Activated T-cell treated with anti-CD3 and anti-CD28 coated beads, Interleukin-2, amount 50 U/mL, for 1 hour (primary cell): ENCODE measurements at regions not wholly inside any gene's neighbourhood (a gene's known extent, or its start where the extent isn't known, plus 50 kb on each side); places are given as distances from the start of the nearest gene placed in this dataset.

Experiments used
- DNase-seq: peaks from one replicate; pipeline ENCODE4 v3.0.0-alpha.2; 2020

DNA sequence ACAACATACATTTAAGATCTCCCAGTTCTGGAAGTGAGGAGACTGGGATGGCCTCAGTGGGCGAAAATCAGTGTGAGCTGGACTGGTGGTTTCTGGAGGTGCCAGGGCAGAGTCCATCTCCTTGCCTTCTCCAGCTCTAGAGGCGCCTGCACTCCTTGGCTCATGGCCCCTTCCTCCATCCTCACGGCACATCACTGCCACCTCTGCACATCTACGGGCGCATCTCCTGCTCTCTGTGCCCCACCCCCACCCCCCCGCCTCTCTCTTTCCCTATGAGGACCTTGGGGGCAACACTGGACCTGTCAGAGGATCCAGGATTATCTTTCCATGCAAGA lies 62.8 kb upstream of the DIO3 start:
- DNase-seq, result no peak

DNA sequence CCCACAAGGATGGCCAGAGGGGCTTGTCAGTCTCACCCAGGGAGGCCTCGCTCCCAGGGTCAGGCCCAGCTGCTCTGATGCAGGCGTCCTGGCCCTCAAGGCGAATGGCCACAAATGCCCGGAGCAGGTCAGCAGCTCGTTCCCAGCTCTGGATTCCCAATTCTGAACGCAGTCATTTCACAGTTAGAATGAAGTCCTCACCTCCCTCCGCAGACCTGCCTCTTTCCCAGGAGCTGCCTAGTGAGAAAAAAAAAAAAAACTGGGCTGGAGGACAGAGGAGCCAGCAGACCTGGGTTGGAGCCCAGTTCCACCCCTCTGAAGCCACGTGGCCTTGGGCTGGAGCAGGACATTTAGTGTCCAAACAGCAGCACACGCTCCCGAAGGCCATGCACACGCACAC lies 62.2 kb upstream of the DIO3 start:
- no peak for DNase-seq

DNA sequence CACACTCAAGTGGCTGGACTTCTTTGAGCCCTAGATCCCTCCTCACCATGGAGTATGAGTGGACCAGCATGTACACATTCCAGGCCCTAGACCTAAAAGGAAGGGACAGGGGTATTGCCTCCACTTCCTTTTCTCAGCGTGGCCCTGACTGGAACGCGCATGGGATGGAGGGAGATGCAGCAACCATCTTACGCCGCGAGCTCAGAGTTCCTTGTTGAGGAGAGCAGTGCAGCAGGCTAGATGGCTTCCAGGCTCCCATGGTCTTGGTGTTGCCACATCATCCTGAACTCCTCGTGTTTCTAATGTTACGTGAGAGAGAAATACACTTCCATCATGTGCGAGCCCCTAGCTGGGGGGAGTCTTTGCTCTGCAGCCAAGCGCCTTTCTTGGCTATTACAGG lies 61.8 kb upstream of the DIO3 start:
- DNase-seq, result peak; percentile 3

DNA sequence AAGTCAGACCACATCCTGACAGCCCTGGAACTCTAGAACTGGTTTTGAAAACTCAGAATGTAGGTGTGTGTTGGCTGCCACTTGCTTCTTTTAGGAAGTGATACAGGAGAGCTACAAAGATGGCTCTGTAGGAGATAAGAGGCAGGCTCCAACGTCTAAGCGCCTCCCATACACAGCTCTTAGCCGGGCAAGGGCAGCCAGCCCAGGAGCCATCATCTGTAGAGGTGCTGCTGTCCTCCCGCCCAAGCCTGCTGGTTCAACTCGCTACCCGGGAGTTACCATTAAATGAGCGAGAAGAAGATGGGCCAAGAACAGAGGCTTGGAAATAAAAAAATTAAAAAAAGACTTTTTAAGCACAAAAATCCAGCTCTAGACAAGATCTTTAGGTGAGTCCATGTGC lies 61.2 kb upstream of the DIO3 start:
- no peak for DNase-seq

DNA sequence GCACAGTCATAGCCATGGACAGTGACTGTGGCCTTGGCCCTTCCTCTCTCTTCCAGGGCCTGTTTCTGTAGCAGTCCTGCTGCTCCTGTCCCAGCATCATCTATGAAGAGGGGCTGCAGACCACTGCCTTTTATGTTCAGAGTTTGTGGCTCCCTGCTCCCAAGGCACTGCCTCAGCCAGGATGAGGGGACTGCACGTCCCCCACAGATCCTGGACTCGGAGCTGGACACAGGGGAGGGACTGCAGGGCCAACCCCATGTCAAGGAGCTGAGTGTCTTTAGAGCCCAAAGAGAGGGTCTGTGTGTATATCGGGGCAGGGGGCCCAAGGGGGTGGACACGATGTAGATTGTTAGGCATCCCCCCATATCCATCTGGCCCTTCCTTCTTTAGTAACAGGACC lies 60.6 kb upstream of the DIO3 start:
- DNase-seq, result no peak

DNA sequence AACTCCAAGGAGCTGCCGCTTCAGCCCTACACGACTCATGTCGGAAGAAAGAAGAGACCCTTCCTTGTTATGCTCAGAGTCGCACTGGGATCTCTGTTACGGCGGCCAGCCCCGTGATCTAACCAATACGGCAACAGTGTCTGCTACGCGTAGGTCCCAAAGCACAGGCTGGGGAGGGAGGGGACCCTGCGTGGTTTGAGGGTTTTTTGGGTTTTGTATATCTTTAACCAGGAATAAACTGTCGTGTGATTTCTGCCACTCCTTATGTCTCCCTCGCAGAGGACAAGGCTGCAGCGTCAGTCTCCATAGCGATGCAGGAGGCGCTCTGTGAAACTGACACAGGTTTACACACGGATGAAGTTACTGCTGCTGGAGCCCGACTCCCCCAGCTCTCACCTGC lies 60.0 kb upstream of the DIO3 start:
- peak; percentile 4 for DNase-seq

DNA sequence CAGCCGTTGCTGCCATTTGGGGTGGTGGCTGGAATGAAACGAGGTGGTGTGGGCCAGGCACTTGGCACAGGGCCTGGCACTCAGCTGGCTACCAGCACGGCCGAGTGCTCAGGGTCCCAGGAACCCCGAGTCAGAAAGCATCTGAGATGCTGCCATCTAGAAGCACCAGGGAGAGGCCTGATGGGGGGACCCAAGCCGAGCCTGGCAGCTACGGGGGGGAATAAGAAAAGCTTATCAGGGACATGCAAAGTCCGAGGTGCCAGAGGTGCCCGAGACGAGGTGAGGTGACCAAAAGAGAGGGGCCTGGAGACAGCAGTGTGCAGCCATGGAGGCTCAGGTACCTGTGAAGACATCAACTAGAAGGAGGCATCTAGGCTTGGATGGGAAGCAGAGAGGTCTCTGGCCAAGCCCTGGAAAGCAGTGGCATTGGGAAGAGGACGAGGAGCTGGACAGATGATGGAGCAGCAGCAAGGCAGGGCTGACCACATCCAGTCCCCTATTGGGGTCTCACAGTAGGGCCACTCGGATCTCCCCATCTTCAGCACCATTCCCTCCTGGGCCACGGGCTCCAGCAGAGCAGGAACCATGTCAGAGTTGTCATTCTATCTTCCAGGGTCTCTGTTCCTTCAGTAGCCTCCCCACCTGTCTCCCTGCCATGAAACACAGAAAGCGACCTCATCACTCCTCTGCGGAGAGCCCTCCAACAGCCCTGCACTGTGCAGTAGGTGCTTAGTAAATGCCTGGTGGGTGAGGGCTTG lies 59.3 kb upstream of the DIO3 start:
- peak; percentile 6 for DNase-seq

DNA sequence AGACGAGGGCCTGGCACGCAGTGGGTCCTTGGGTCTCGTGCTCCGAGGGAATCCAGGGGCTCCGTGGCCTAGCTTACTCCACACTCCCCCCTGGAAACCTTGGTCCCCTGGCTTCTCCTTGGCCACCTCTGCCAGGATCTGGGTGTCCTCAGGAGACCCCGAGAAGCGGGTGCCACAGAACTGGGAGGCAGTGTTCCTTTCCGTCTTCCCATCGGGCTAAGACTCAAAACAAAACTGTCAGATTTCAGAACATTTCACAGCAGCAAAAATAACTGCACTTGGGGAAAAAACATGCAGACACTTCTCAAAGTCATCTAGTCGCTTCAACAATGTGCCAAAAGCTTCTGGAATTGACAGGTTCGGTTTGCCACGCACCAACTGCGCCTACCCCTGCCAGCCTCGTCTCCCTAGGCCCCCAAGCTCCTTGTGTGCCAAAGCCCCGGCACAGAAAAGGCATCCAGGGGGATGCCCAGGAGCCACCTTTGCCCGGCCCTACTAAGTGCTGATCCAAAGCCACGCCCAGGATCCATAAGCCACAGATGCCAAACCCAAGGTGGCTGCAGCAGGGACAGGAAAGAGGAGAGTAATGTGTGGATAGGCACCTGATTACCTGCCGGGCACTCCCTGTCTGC lies 58.4 kb upstream of the DIO3 start:
- DNase-seq, result peak; percentile 4

DNA sequence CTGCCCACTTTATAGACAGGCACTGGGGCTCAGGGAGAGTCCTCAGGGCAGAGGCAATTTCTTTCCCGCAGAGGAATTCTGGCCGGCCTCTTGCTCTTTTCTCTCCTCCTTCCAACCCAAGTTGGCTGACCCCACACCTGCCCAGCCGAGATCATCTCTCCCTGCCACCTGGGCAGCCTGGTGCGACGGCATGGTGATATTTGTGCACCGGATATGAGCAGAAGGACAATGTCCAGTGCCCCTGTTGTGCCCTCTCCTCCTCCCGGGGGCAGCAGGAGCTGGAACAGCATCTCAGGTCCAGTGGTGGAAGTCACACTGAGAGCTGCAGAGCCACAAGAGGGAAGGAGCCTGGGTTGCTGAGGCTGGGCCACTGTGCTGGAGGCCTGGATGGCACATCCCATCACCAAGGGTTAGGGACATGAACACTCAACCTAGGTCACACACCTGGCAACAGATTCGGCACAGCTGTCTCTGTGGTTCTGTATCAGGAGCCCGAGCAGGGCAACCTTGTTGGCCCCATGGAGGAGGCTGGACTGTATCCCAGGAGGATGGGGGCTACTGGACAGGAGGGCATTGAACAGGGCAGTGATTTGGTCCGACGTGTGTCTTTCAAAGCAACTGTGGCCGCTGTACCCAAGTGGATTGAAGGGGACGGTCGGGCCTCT lies 57.7 kb upstream of the DIO3 start:
- DNase-seq, result peak; percentile 14

DNA sequence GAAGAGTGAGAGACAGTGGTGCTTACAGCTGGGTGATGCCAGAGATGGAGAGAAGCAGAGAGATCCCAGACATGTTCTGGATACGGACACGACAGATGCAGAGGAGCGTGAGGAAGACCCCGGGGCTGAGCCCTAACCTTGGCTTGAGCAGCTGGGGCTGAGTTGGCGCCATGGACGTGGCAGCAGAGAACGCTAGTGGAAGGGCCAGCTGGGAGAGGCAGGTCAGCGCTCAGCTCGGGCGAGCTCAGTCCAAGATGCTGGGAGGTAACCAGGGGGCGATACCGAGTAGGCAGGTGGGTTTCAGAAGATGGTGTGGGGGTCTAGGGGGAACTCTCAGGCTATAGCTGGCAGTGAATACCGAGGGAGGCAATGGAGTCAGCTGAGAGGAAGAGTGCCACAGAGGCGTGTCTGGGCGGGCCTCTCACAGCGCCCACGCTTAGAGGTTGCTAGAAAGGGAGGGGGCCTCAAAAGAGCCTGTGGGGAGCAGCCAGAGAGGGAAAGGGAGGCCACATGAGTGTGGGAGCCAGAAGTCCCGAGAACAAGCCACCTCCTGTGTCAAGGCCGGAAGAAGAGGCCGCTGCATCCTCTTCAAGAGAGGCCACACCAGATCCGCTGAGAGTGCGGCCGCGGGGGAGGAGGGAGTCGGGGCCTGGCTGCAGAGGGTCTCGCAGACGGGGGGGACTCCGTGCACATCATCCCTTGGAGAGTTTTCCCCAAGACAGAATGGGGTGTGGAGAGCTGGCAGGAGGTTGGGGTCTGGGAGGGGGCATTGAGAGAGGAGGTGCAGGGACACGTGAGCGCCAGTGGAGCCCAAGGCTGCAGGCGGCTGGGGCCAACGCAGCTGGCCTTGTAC lies 57.0 kb upstream of the DIO3 start:
- peak; percentile 3 for DNase-seq

DNA sequence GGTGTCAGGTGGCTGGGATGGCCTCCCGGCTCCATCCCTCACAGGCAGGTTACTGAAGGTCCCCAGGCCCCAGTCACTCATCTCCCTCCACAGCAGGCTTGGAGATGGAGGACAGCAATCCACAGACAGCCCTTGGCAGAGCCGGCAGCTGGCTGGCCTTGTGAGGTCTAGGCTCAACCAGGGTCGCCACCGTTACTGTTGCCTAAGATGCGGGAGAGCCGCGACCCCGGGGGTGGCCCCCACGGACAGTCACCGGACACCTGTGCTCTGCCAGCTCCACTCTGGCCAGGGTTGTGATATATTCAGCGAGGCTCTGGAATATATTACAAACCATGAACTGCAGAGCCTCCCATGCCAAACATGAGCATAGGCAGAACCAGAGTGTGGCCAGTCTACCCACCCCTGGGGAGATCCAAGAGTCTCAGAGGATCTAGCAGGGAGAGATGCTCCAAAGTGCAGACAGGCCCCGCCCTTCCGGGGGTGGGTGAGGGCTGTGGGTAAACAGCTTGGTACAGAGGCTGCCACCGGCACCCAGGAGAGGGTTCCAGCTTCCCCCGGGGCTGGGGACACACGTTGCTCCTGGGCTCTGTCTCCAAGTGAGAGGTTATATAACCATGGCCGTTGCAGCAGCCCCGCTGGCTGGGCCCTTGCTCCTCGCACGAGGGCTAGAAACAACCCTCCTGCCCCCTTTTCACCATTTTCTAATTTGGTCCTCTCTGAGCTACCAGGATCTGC lies 55.9 kb upstream of the DIO3 start:
- DNase-seq, result no peak

DNA sequence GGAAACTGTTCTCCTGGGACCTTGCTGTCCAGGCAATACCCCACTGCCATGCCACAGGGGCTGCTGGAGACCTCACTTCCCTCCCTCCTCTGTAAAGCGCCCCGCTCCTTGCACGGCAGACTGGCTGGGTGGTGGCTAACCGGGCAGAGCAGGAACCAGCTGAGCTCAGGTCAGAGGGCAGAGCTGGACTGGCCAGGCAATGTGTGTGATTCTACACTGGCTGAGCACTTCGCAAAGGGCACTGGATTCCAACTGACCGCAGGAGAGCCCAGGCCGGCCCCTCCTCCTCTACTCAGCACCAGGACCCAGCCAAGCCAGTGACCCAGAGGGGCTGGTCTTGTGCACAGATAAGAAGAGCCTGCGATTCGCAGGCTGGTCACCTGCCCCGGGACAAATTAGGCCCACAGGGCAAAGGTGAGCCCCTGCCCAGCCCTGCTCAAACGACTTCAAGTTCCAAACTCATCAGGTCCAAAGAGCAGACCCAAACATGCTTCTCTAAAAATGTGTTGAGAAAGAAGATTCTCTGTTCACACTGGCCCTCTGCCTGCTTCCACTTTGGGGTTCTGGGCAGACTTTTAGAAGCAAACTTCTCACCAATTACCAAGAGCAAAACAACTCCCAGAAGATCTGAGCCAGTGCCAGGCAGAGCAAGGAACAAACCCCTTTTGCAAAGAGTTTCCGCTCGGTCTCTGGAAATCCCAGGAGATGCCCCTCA lies 54.9 kb upstream of the DIO3 start:
- no peak for DNase-seq

DNA sequence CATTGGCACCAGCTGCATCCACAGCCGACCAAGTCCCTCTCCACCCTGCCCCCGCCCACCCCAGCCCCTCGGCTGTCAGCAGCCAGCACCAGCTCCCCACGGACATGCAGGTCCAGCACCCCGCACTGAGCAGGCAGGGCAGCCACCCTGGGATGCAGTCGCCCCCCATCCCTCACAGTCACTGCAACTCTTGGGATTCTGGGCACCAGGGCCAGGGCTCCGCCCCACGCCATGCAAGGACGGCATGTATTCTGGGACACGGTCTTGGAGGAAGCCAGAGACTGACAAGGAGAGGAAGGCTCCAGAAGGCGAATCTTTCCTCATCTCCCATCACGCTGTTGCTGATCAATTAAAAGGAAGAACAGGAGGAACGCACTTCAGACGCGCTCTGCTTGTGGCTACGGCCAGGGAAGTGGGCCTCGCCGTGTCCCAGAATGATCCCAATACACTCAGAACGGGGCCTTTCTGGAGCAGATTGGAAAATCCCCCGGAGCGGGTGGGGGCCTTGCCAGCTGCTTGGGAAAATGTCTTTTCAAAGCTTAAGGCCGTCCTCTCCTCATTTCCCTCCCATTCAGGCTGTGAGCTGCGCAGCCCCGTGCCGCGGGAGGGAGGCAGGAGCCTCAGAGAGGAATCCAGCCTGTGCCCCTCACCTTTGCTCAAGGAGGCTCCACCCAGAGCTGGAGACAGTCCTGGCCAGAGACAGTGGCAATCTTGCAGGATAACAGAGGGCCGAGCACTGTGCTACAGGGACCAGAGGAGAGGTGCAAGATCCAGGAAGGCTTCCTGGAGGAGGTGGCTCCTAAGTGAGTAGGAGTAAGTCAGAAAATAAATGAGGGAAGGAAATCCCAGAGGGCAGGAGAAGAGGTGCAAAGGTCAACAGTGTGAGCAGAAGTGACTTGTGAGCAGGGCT lies 54.1 kb upstream of the DIO3 start:
- DNase-seq, result no peak

DNA sequence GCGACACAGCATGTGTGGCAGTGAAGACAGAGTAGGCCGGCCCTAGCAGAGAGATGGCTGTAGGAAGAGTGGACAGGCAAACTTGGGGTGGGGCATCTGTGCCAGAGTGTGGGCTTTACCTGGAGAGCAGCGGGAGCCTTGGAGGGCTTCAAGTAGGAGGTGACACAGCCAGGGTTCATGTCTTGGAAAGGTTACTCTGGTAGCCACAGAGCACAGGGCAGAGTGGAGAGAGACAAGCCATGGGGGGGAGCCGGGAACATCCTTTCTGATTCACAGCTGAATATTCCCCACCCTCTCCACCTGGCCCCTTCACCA lies 53.5 kb upstream of the DIO3 start:
- DNase-seq, result no peak

DNA sequence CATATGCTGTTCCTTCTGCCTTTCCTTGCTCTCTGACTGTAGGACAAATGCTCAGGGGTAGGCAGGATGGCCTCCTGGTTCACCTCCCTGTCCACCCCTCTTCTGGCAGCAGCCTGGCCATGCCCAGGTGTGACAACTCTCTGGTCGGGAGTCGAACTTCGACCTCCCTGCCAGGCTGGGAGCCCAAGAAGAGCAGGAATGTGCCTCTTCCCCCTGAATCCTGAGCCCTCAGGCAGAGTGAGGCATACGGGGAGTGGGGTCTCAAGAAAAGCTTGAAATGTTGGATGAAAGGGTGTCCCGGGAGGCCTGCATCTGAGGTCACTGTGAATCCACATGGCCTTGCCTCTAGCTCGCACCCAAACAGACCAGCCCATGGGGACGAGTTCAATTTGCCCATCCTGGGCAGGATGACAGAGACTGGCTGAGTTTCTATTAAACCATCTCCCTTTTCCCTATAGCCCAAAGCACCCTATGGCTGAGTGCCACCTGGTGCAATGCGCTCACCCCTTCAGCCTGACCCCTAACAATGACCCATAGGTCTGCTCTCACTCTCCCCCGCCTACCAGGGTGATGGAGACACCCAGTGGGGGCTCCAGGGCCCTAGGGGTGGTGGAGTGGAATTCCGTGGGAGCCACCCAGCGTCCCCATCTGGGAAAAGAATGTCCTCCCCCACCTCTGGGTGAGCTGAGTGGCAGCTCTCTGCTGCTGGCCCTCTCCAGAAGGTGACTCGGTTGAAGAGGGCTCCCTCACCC lies 52.9 kb upstream of the DIO3 start:
- DNase-seq, result no peak

DNA sequence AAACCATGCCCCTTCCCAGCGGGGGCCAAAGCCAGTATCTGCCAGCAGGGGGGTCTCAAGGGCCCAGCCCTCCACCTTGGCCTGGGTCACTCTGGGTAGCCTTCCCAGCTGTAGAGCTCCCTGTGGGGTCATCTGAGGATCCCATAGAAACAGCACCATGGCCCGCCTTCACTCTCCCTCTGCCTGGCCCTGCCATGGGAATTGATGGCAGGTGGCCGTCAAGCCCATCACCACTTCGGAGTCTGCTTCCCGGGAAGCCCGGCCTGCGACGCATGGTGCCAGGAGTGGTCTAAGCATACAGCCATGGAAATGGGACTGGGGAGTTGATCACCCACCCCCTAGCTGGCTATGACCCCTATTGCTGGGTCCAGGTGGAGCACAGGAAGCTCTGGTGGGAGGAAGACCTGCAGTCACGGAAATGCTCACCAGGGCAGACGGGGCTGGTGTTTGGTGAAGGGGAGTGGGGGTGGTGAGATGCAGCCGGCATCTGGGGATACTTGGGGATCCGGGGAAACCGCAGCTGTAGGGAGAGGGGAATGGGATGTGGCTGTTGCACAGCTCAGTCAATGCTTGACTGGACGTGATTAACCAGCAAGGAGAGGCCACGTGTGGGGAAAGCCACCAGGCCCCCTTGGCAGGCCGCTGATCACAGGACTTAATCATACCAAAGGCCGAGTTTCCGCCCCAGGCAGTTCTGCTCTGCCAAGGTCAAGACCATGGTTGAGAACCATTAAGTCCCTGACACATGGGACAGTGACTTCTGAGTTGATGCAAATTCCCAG lies 52.2 kb upstream of the DIO3 start:
- no peak for DNase-seq

DNA sequence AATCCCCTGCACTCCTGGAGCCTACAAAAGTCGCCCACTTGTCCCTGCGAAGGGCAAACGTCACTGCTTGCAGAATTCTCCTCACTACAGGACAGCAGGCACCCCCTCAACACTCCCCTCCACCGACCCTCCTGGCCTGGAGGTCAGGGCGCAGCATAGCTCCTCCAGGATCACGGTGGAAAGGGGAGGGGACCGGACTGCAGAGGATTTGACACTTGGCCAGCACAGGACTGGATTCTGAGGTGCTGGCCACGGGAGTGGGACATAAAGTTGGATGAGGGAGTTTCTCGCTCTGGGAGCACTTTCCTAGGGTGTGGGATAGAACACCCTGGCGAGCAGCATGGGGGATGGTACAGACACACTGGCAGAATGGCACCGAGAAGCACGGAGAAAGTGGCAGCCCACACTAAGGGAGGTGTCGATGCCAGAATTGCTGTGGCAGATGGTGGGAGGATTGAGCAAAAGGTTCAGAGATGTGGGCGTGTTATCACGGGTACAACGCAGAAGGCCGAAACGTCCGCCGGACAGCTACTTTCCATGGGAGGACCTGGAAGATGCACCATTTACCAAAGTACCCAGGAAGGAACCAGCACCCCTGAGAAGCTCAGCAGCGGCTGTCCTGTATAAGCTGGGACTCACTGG lies 51.4 kb upstream of the DIO3 start:
- no peak for DNase-seq

DNA sequence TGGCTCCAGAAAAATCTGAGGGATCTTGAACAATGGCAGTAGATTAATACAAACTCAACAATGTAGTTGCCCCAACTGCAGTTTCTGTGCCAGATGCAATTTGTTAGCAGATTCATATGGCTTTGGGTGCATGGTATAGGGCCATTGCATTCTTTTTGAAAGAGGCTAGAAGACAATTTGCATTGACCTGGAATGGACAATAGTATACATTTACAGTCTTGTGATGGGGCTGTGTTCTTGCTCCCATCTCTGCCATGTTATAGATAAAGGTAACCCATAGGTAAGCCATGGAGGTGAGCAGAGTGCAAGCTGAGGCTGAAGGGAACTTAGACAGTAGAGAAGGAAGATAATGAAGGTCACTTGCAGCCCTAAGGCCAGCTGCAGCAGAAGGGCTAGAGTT lies 50.1 kb upstream of the DIO3 start:
- DNase-seq, result no peak
